SJSA1 (cell line): ENCODE measurements at regions not wholly inside any gene's neighbourhood (a gene's known extent, or its start where the extent isn't known, plus 50 kb on each side); places are given as distances from the start of the nearest gene placed in this dataset.

Experiments used
- DNase-seq, 2 experiments: peaks; one replicate each; pipeline ENCODE4 v3.0.0-alpha.2; 2015 to 2020; ENCODE audit warnings: low spot score in 2 of 2, low read depth in 1 of 2
- H3K27ac ChIP-seq: fragments of 250-450 bp; sonication (Bioruptor Pico); 2 replicates; pipeline ENCODE4 v1.5.1; 2020; ENCODE audit warnings: mild to moderate bottlenecking, moderate library complexity
- H3K27me3 ChIP-seq: fragments of 250-450 bp; sonication (Bioruptor Pico); replicated peaks from 2 replicates; pipeline ENCODE4 v1.5.1; 2020; ENCODE audit warnings: mild to moderate bottlenecking, moderate library complexity
- H3K36me3 ChIP-seq: fragments of 250-450 bp; sonication (Bioruptor Pico); 2 replicates; pipeline ENCODE4 v1.5.1; 2020; ENCODE audit warnings: mild to moderate bottlenecking
- H3K4me1 ChIP-seq: fragments of 250-450 bp; sonication (Bioruptor Pico); replicated peaks from 2 replicates; pipeline ENCODE4 v1.6.1; 2021; ENCODE audit warnings: mild to moderate bottlenecking
- H3K4me3 ChIP-seq: fragments of 250-450 bp; sonication (Bioruptor Pico); 2 replicates; pipeline ENCODE4 v1.5.1; 2020; ENCODE audit warnings: mild to moderate bottlenecking
- H3K9me3 ChIP-seq: fragments of 250-450 bp; sonication (Bioruptor Pico); replicated peaks from 2 replicates; pipeline ENCODE4 v1.5.1; 2020; ENCODE audit warnings: mild to moderate bottlenecking

- H3K4me3 ChIP-seq: no peak overlapping the region
- H3K27ac ChIP-seq: no peak overlapping the region
- DNase-seq: no peak
- no peaks in the 10 kb centered on the region for H3K4me1 ChIP-seq
- no peaks in the 10 kb centered on the region for H3K9me3 ChIP-seq
- no peaks in the 10 kb centered on the region for H3K36me3 ChIP-seq
- no peaks in the 10 kb centered on the region; the same call in 1 of the 2 replicates for H3K27me3 ChIP-seq
These were observed 504.5 kb downstream of the TBC1D4 start for GRCh38 chr13:74977498-74977897.

GRCh38 chr13:74975111-74975510 is 506.9 kb downstream of the TBC1D4 start:
- Histone ChIP-seq H3K27me3 (no peaks in the 10 kb centered on the region; the same call in 1 of the 2 replicates), H3K27ac (no peak overlapping the region), H3K4me1 (no peaks in the 10 kb centered on the region), H3K9me3 (no peaks in the 10 kb centered on the region), H3K36me3 (no peaks in the 10 kb centered on the region), H3K4me3 (no peak overlapping the region)
- no peak for DNase-seq

DNA sequence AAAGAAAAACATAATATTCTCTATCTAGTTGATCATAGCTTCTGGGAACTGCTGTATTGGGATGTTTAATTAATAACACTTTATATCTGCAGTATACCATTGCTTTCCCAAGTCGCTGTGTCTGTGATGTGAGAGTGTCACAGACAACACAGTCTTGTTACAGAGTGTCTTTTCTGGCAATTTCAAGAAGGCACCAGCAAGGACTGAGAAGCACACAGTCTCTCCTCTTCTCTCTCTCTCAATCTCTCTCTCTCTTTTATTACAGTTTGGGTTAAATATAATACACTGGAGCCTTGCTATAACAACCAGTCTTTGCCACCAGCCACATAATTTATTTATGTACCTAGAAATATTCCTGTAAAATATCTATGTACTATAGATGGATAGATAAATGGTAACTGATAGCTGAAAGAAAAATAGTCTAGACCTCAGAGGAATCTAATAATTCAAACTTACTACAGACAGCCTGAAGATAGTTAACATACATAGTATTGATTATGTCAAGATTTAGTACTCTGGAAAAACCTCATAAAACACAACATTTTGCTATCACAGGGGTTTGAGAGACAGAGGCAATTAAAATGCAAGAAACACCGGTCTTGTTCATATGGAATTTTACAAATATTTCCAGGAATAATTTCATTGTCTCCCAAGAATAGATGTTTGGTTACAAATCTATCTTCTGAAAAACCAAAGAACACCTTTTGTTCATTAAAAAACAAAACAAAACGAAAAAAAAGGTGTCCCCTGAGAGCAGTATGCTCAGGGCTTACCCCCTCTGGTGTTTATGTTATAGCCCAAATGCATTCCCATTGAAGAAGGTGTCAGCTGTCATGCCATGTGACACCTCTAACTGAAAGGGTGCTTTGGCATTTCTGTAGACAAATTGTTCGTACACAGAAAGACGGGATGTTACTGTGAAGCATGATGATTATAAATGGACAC is 507.8 kb downstream of the TBC1D4 start:
- Histone ChIP-seq H3K27ac (no peak overlapping the region), H3K4me3 (no peak overlapping the region), H3K27me3 (no peaks in the 10 kb centered on the region; the same call in 1 of the 2 replicates), H3K4me1 (no peaks in the 10 kb centered on the region), H3K36me3 (no peaks in the 10 kb centered on the region), H3K9me3 (no peaks in the 10 kb centered on the region)
- no peak for DNase-seq

DNA sequence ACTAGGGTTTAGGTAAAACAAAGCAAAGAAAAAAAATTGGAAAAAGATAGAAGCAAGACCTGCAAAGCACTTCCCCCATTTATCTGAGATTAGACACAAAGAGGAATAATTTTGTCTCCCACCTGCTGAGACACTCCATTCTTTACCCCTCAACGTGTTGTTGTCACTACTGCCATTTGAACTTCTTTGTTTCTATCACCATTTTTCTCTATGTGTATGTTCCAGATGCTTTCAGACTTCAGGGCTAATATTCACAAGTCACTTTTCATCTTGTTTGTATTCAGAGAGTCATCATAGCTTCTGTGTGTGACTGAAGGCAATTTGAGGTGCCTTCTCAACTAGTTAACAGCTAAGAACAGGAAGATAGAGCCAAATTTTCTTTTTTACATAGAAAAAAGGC is 512.5 kb downstream of the TBC1D4 start:
- H3K27ac ChIP-seq: no peak overlapping the region

DNA sequence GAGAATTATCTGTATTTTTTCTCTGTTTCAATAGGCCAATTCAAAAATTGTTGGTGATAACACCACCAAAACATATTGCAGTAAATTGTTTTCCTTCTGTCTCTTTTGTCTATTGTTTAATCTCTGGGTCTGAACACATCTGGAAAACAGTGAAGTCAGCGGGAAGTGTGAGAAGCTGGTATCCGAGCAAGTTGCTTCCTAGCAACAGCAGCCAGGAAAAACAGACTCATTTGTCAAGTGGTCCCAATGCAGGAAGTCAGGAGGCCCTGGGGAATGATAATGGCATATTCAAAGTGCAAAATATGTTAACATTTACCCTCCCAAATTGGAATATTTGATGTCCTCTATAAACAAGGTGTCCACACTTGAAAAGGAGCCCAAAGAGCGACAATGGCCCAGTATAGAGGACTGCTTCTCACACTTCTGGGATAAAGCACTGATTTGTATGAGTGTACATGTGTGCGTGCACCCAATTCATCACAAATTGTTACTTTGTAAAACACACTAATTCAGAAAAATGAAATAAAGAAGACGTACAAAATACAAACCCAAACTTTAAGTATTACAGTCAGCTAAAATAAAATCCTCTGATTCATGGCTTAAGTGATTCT is 515.0 kb downstream of the TBC1D4 start:
- H3K27ac ChIP-seq: no peak overlapping the region
- DNase-seq: no peak
- H3K36me3 ChIP-seq: no peaks in the 10 kb centered on the region
- H3K4me3 ChIP-seq: no peak overlapping the region
- no peaks in the 10 kb centered on the region for H3K27me3 ChIP-seq
- H3K9me3 ChIP-seq: no peaks in the 10 kb centered on the region
- no peaks in the 10 kb centered on the region for H3K4me1 ChIP-seq

More for the DNA sequence above, 512.5 kb downstream of the TBC1D4 start:
- no peaks in the 10 kb centered on the region for H3K4me1 ChIP-seq
- H3K9me3 ChIP-seq: no peaks in the 10 kb centered on the region
- no peaks in the 10 kb centered on the region for H3K36me3 ChIP-seq
- H3K4me3 ChIP-seq: no peak overlapping the region
- DNase-seq: no peak
- no peaks in the 10 kb centered on the region for H3K27me3 ChIP-seq

DNA sequence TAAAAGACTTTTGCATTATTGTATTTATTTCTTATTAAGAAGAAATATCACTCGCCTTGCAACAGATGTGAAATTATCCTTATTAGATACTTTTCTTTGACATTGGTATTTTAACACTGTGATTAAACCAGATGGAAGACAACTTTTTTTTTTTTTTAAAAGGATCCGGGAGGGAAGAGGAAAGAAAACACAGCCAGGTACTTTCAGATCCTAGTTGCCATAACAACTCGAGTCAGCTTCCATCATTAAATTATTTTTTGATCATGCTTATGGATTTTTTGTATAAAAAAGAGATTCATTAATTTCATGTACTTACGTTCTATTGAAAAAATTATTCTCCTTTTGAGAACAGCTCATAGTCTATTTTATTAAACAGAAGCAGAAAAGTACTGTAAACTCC is 515.7 kb downstream of the TBC1D4 start:
- Histone ChIP-seq H3K4me3 (no peak overlapping the region), H3K36me3 (no peaks in the 10 kb centered on the region), H3K27ac (no peak overlapping the region), H3K9me3 (no peaks in the 10 kb centered on the region), H3K27me3 (no peaks in the 10 kb centered on the region), H3K4me1 (no peaks in the 10 kb centered on the region)
- DNase-seq: no peak

- Histone ChIP-seq H3K4me3 (no peak overlapping the region), H3K4me1 (no peaks in the 10 kb centered on the region), H3K9me3 (no peaks in the 10 kb centered on the region), H3K36me3 (no peaks in the 10 kb centered on the region), H3K27me3 (no peaks in the 10 kb centered on the region), H3K27ac (no peak overlapping the region)
- DNase-seq: no peak
These were observed 536.3 kb downstream of the TBC1D4 start for GRCh38 chr13:74945637-74946036.

- H3K27ac ChIP-seq: no peak overlapping the region
- H3K4me1 ChIP-seq: no peaks in the 10 kb centered on the region
- no peaks in the 10 kb centered on the region for H3K36me3 ChIP-seq
- no peaks in the 10 kb centered on the region for H3K27me3 ChIP-seq
- H3K4me3 ChIP-seq: no peak overlapping the region
- DNase-seq: no peak
- no peaks in the 10 kb centered on the region for H3K9me3 ChIP-seq
These were observed 550.1 kb downstream of the TBC1D4 start for GRCh38 chr13:74931698-74932433.

DNA sequence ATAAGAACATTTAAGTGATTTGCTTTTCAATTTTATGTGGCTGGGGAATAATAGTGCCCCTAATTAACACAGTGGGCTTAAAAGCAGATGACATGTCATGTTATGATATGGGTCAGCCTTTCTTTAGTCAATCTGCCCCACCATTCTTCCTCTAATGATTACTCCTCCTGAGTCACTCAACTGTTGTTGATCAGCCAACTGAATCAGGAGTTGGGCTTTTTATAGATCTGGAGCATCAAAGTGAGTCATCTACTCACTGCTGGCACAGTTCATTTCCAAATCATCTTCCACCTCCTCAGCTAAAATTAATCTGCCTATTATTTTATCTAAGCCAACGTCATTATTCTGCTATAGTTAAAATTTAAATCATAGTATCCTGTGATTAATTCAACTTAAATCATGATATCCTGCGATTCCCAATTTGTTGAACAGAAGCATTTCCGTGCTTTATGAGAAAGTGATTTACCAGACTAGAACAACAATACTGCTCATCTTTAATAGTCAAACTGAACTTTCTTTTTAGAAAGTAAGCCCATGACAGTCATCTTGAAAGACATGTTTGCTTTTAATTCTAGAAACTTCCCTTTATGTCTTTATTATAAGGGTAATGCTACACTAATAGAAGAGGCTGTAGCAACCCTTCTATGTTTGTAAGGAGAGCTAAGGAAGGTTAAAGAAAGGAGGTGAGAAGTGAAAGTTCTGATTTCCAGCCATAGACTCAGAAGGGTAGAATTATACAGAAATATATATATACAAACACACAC is 551.4 kb downstream of the TBC1D4 start:
- no peak for DNase-seq
- no peaks in the 10 kb centered on the region for H3K9me3 ChIP-seq
- H3K4me3 ChIP-seq: no peak overlapping the region
- no peaks in the 10 kb centered on the region for H3K27me3 ChIP-seq
- no peak overlapping the region for H3K27ac ChIP-seq
- H3K36me3 ChIP-seq: no peaks in the 10 kb centered on the region
- H3K4me1 ChIP-seq: no peaks in the 10 kb centered on the region

GRCh38 chr13:74929436-74929835 is 552.5 kb downstream of the TBC1D4 start:
- Histone ChIP-seq H3K36me3 (no peaks in the 10 kb centered on the region), H3K27me3 (no peaks in the 10 kb centered on the region), H3K4me3 (no peak overlapping the region), H3K9me3 (no peaks in the 10 kb centered on the region), H3K27ac (no peak overlapping the region), H3K4me1 (no peaks in the 10 kb centered on the region)
- no peak for DNase-seq

DNA sequence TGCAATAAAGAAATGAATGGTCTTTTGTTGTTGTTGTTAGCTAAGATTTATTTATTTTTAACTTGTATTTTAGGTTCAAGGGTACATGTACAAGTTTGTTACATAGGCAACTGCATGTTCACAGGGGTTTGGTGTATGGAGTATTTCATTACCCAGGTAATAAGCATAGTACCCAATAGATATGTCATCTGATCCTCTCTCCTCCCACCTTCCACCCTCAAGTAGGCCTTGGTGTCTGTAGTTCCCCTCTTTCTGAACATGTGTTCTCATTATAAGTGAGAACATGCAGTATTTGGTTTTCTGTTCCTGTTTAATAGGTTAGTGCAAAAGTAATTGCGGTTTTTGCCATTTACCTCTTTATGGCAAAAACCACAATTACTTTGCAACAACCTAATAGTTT is 554.1 kb downstream of the TBC1D4 start:
- Histone ChIP-seq H3K4me3 (no peak overlapping the region), H3K4me1 (no peaks in the 10 kb centered on the region), H3K27me3 (no peaks in the 10 kb centered on the region), H3K9me3 (no peaks in the 10 kb centered on the region), H3K36me3 (no peaks in the 10 kb centered on the region), H3K27ac (no peak overlapping the region)
- DNase-seq: no peak

DNA sequence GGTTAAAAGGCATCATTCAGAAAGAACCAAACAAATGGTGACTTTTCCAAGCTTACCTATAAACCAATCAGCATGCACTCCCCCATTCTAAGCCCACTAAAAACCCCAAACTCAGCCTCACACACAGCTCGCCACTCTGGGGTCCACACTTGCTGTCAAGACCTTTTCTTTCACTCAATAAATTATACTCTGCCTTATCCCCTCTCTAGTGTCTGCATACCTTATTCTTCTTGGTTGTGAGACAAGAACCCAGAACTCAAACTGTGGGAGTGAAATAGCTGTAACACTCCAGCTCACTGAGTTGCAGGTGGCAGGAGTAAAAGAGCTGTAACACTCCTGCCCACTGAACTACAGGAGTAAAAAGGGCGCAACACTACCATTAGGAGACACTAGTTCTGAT is 559.0 kb downstream of the TBC1D4 start:
- H3K4me3 ChIP-seq: no peak overlapping the region
- no peaks in the 10 kb centered on the region for H3K27me3 ChIP-seq
- H3K27ac ChIP-seq: no peak overlapping the region
- H3K9me3 ChIP-seq: no peaks in the 10 kb centered on the region
- no peaks in the 10 kb centered on the region for H3K4me1 ChIP-seq
- no peaks in the 10 kb centered on the region for H3K36me3 ChIP-seq
- DNase-seq: no peak

DNA sequence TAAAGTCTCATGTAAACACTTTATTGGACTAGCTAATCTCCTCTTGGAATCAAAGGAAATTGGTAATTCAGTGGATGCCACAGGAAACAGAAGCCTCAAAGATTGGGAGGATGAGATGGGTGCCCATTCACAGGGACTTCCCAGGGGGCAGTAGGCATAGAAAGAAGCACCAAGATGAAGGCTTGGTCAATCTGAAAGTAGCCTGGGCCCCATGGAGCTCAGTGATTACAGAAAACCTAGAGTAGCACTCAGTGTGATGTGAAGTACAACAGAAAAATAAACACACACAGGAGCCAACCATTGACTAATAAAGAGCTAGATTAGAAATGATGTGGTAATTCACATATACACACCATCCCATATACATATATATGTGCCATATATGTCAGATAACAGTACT is 560.6 kb downstream of the TBC1D4 start:
- no peaks in the 10 kb centered on the region for H3K27me3 ChIP-seq
- no peak for DNase-seq
- no peaks in the 10 kb centered on the region for H3K36me3 ChIP-seq
- H3K27ac ChIP-seq: no peak overlapping the region
- H3K4me1 ChIP-seq: no peaks in the 10 kb centered on the region
- H3K4me3 ChIP-seq: no peak overlapping the region
- no peaks in the 10 kb centered on the region for H3K9me3 ChIP-seq
